ENCODE measurements at regions not wholly inside any gene's neighbourhood (a gene's known extent, or its start where the extent isn't known, plus 50 kb on each side); places are given as distances from the start of the nearest gene placed in this dataset.

GRCh38 chr2:223107825-223108224, 55.8 kb downstream of the KCNE4 start:
- DNase-seq (ENCODE audit: extremely low read depth, low read depth, low spot score), result no peak

GRCh38 chr2:223108351-223109050, 56.5 kb downstream of the KCNE4 start:
- DNase-seq (ENCODE audit: extremely low read depth, low read depth, low spot score), result no peak

- DNase-seq (ENCODE audit: extremely low read depth, low read depth, low spot score), result no peak
Measured at GRCh38 chr2:223109341-223109740, 57.4 kb downstream of the KCNE4 start.

- no peak for DNase-seq (ENCODE audit: extremely low read depth, low read depth, low spot score)
Measured at GRCh38 chr2:223113161-223113560, 61.2 kb downstream of the KCNE4 start.

GRCh38 chr2:223114170-223114569, 62.2 kb downstream of the KCNE4 start:
- DNase-seq (ENCODE audit: extremely low read depth, low read depth, low spot score), result peak; percentile 52

- no peak for DNase-seq (ENCODE audit: extremely low read depth, low read depth, low spot score)
Measured at GRCh38 chr2:223114917-223115316, 62.9 kb downstream of the KCNE4 start.

GRCh38 chr2:223117533-223117932, 65.5 kb downstream of the KCNE4 start:
- no peak for DNase-seq (ENCODE audit: extremely low read depth, low read depth, low spot score)

- DNase-seq (ENCODE audit: extremely low read depth, low read depth, low spot score), result no peak
Measured at GRCh38 chr2:223121283-223121682, 69.3 kb downstream of the KCNE4 start.

GRCh38 chr2:223122781-223123180, 70.8 kb downstream of the KCNE4 start:
- DNase-seq (ENCODE audit: extremely low read depth, low read depth, low spot score), result no peak

- DNase-seq (ENCODE audit: extremely low read depth, low read depth, low spot score), result no peak
Measured at GRCh38 chr2:223123855-223124610, 72.0 kb downstream of the KCNE4 start.

- DNase-seq (ENCODE audit: extremely low read depth, low read depth, low spot score), result no peak
Measured at GRCh38 chr2:223141606-223142005, 89.6 kb downstream of the KCNE4 start.

- DNase-seq (ENCODE audit: extremely low read depth, low read depth, low spot score), result no peak
Measured at GRCh38 chr2:223142118-223142517, 90.1 kb downstream of the KCNE4 start.

GRCh38 chr2:223147431-223147830, 95.4 kb downstream of the KCNE4 start:
- DNase-seq (ENCODE audit: extremely low read depth, low read depth, low spot score), result no peak

GRCh38 chr2:223148516-223148915, 96.5 kb downstream of the KCNE4 start:
- no peak for DNase-seq (ENCODE audit: extremely low read depth, low read depth, low spot score)

GRCh38 chr2:223155956-223156355, 104.0 kb downstream of the KCNE4 start:
- DNase-seq (ENCODE audit: extremely low read depth, low read depth, low spot score), result no peak

GRCh38 chr2:223161873-223162458, 110.0 kb downstream of the KCNE4 start:
- no peak for DNase-seq (ENCODE audit: extremely low read depth, low read depth, low spot score)

GRCh38 chr2:223165423-223166214, 113.6 kb downstream of the KCNE4 start:
- no peak for DNase-seq (ENCODE audit: extremely low read depth, low read depth, low spot score)

GRCh38 chr2:223166215-223166493, 114.2 kb downstream of the KCNE4 start:
- DNase-seq (ENCODE audit: extremely low read depth, low read depth, low spot score), result no peak

GRCh38 chr2:223166983-223167650, 115.1 kb downstream of the KCNE4 start:
- no peak for DNase-seq (ENCODE audit: extremely low read depth, low read depth, low spot score)

GRCh38 chr2:223169830-223170605, 118.0 kb downstream of the KCNE4 start:
- no peak for DNase-seq (ENCODE audit: extremely low read depth, low read depth, low spot score)
